GM12878 (cell line): ENCODE measurements at regions not wholly inside any gene's neighbourhood (a gene's known extent, or its start where the extent isn't known, plus 50 kb on each side); places are given as distances from the start of the nearest gene placed in this dataset.

Experiments used
- ATAC-seq: fragments of 200-7000 bp; cut with Tn5 transposase; 3 replicates; pipeline ENCODE4 v1.9.1; 2020; ENCODE audit warnings: mild to moderate bottlenecking, moderate library complexity
- BruUV-seq: library from RNA; stranded (reverse); fragments of 400-500 nt; replicated peaks from 2 replicates; lab custom pipeline; 2021; lab: Mats Ljungman, UMichigan
- CTCF ChIA-PET: fragments of 300-600 bp; sonication (Branson Sonifier 250); formaldehyde crosslinking; extraction: SDS; loops from one replicate; lab custom pipeline; 2021; ENCODE audit warnings: inconsistent platforms; lab: Yijun Ruan, JAX
- POLR2A ChIA-PET: fragments of 350-600 bp; formaldehyde crosslinking; extraction: SDS; loops from one replicate; lab custom pipeline; 2021; ENCODE audit warnings: inconsistent platforms; lab: Charles Lee
- RAD21 ChIA-PET: fragments of 300-600 bp; sonication (Branson Sonifier 250); formaldehyde crosslinking; loops from one replicate; lab custom pipeline; 2023; ENCODE audit warnings: antibody characterized with exemption; ENCODE audit not compliant: unreplicated experiment; lab: Charles Lee
- SMC1A ChIA-PET: fragments of 300-600 bp; sonication (Branson Sonifier 250); formaldehyde crosslinking; loops from one replicate; lab custom pipeline; 2023; ENCODE audit not compliant: unreplicated experiment, uncharacterized antibody; lab: Charles Lee
- DNase-seq: peaks from one replicate; pipeline ENCODE4 v3.0.0-alpha.2; 2011; ENCODE audit warnings: low read depth, low spot score
- FAIRE-seq: peaks from 3 replicates; lab custom pipeline; 2011; peaks lifted over from hg19 to GRCh38; lab: Jason Lieb, UNC
- H2AFZ ChIP-seq: 2 replicates; pipeline ENCODE4 v1.6.0; 2011; ENCODE audit warnings: low read depth, low read length, control low read depth; ENCODE audit not compliant: control insufficient read depth
- H3K27ac ChIP-seq: 2 replicates; pipeline ENCODE4 v1.5.1; 2011; ENCODE audit warnings: control low read depth; ENCODE audit not compliant: control insufficient read depth, insufficient read depth
- H3K27me3 ChIP-seq, 2 experiments: replicated peaks in 1 of 2; 2 replicates each; pipeline versions ENCODE4 v1.6.0 to v1.6.1; 2011; ENCODE audit warnings: low read length in 1 of 2; ENCODE audit not compliant: control insufficient read depth in 2 of 2, insufficient read depth in 2 of 2
- H3K36me3 ChIP-seq, 2 experiments: 2 replicates each; pipeline ENCODE4 v1.5.1; 2011; ENCODE audit warnings: low read length in 1 of 2; ENCODE audit not compliant: control insufficient read depth in 2 of 2, insufficient read depth in 2 of 2
- H3K4me1 ChIP-seq: 2 replicates; pipeline ENCODE4 v1.6.1; 2011; ENCODE audit warnings: mild to moderate bottlenecking, low read length, moderate library complexity, mixed read lengths; ENCODE audit not compliant: control insufficient read depth, insufficient read depth
- H3K4me2 ChIP-seq: 2 replicates; pipeline ENCODE4 v1.6.0; 2011; ENCODE audit warnings: control low read depth; ENCODE audit not compliant: control insufficient read depth, insufficient read depth
- H3K4me3 ChIP-seq: fragments of 200-600 bp; sonication (generic); 2 replicates; pipeline ENCODE4 v1.5.1; 2016
- H3K79me2 ChIP-seq: 2 replicates; pipeline ENCODE4 v1.6.0; 2011; ENCODE audit warnings: low read length; ENCODE audit not compliant: control insufficient read depth, insufficient read depth
- H3K9ac ChIP-seq: 2 replicates; pipeline ENCODE4 v1.8.0; 2011; ENCODE audit warnings: low read length, control low read depth, mixed read lengths; ENCODE audit not compliant: control insufficient read depth, insufficient read depth
- H3K9me3 ChIP-seq: replicated peaks from 3 replicates; pipeline ENCODE4 v1.5.1; 2011; ENCODE audit warnings: mild to moderate bottlenecking, low read length; ENCODE audit not compliant: control insufficient read depth, insufficient read depth
- H4K20me1 ChIP-seq: 2 replicates; pipeline ENCODE4 v1.6.0; 2011; ENCODE audit not compliant: control insufficient read depth, insufficient read depth
- ATF7 ChIP-seq: fragments of 450-650 bp; IDR thresholded peaks from 2 replicates; pipeline ENCODE4 v1.6.1; 2016; ENCODE audit warnings: low read depth, mild to moderate bottlenecking
- BRCA1 ChIP-seq: IDR thresholded peaks from 2 replicates; pipeline ENCODE4 v1.6.1; 2011; ENCODE audit warnings: low read depth, low read length, improper control_type of control experiment
- CHD2 ChIP-seq: IDR thresholded peaks from 2 replicates; pipeline ENCODE4 v1.6.1; 2011; ENCODE audit warnings: low read depth, low read length, improper control_type of control experiment, borderline replicate concordance
- GABPA ChIP-seq: IDR thresholded peaks from 2 replicates; pipeline ENCODE4 v1.6.1; 2014; ENCODE audit warnings: antibody characterized with exemption, low read depth, mild to moderate bottlenecking, inconsistent platforms
- GATAD2B ChIP-seq: fragments of 450-650 bp; conservative IDR thresholded peaks from 2 replicates; pipeline ENCODE4 v1.6.1; 2017; ENCODE audit warnings: low read depth, mild to moderate bottlenecking, moderate library complexity
- IRF4 ChIP-seq: IDR thresholded peaks from 2 replicates; pipeline ENCODE4 v1.6.1; 2011; ENCODE audit warnings: low read depth, low read length
- JUND ChIP-seq: IDR thresholded peaks from 2 replicates; pipeline ENCODE4 v1.6.1; 2012; ENCODE audit warnings: low read depth, mild to moderate bottlenecking, low read length, improper control_type of control experiment, moderate library complexity
- MEF2B ChIP-seq: fragments of 450-650 bp; IDR thresholded peaks from 2 replicates; pipeline ENCODE4 v1.6.1; 2018; ENCODE audit warnings: mild to moderate bottlenecking, moderate library complexity; ENCODE audit not compliant: partially characterized antibody, poor library complexity, severe bottlenecking
- MXI1 ChIP-seq: fragments of 150-350 bp; IDR thresholded peaks from 2 replicates; pipeline ENCODE4 v1.6.1; 2011; ENCODE audit warnings: low read depth, mild to moderate bottlenecking, inconsistent platforms, low read length, improper control_type of control experiment
- MYC ChIP-seq: IDR thresholded peaks from 2 replicates; pipeline ENCODE4 v1.6.1; 2011; ENCODE audit warnings: mild to moderate bottlenecking, low read length, moderate library complexity, inconsistent platforms; ENCODE audit not compliant: insufficient read depth, insufficient replicate concordance, insufficient read length, severe bottlenecking
- RBBP5 ChIP-seq: fragments of 200-600 bp; sonication (generic); conservative IDR thresholded peaks from 2 replicates; pipeline ENCODE4 v1.6.1; 2016
- SIX5 ChIP-seq: IDR thresholded peaks from 2 replicates; pipeline ENCODE4 v1.6.1; 2011; ENCODE audit warnings: mild to moderate bottlenecking, low read depth, low read length, moderate library complexity; ENCODE audit not compliant: severe bottlenecking
- SREBF1 ChIP-seq: IDR thresholded peaks from 2 replicates; pipeline ENCODE4 v1.6.1; 2012; ENCODE audit warnings: mild to moderate bottlenecking, low read length
- ZNF24 ChIP-seq: fragments of 450-650 bp; IDR thresholded peaks from 2 replicates; pipeline ENCODE4 v1.6.1; 2017; ENCODE audit warnings: antibody characterized with exemption, mild to moderate bottlenecking
- ZSCAN29 ChIP-seq: fragments of 450-650 bp; IDR thresholded peaks from 2 replicates; pipeline ENCODE4 v1.6.1; 2017; ENCODE audit warnings: mild to moderate bottlenecking, moderate library complexity
- WGBS: methylation state at CpG from one replicate; pipeline ENCODE4 v1.1.6; 2016; ENCODE audit warnings: low lambda C conversion rate; ENCODE audit not compliant: insufficient replicate concordance, insufficient coverage; ENCODE audit errors: missing lambda C conversion rate; 5-methylcytosine and 5-hydroxymethylcytosine counted together
- in situ Hi-C: fragments of 300-500 bp; cut with MboI; formaldehyde crosslinking; loops from 9 replicates; pipeline ENCODE4 v1.14.3; 2018; ENCODE audit warnings: mixed read lengths
- intact Hi-C: fragments of 100-400 bp; cut with micrococcal nuclease; formaldehyde crosslinking; loops from one replicate; pipeline ENCODE4 v1.14.2; 2022; ENCODE audit not compliant: unreplicated experiment
- TF ChIP-seq, protein P1 (sequence below): fragments of 450-650 bp; IDR thresholded peaks from 2 replicates; pipeline ENCODE4 v1.6.1; 2017; ENCODE audit warnings: borderline replicate concordance
- TF ChIP-seq, protein P2 (sequence below): fragments of 450-650 bp; IDR thresholded peaks from 2 replicates; pipeline ENCODE4 v1.6.1; 2014; ENCODE audit warnings: mild to moderate bottlenecking
- TF ChIP-seq, protein P3 (sequence below): IDR thresholded peaks from 2 replicates; pipeline ENCODE4 v1.6.1; 2012; ENCODE audit warnings: low read length, inconsistent platforms
- TF ChIP-seq, protein P4 (sequence below): fragments of 450-650 bp; IDR thresholded peaks from 2 replicates; pipeline ENCODE4 v1.6.1; 2017; ENCODE audit warnings: mild to moderate bottlenecking, low read depth, inconsistent platforms; ENCODE audit not compliant: poor library complexity, severe bottlenecking

DNA sequence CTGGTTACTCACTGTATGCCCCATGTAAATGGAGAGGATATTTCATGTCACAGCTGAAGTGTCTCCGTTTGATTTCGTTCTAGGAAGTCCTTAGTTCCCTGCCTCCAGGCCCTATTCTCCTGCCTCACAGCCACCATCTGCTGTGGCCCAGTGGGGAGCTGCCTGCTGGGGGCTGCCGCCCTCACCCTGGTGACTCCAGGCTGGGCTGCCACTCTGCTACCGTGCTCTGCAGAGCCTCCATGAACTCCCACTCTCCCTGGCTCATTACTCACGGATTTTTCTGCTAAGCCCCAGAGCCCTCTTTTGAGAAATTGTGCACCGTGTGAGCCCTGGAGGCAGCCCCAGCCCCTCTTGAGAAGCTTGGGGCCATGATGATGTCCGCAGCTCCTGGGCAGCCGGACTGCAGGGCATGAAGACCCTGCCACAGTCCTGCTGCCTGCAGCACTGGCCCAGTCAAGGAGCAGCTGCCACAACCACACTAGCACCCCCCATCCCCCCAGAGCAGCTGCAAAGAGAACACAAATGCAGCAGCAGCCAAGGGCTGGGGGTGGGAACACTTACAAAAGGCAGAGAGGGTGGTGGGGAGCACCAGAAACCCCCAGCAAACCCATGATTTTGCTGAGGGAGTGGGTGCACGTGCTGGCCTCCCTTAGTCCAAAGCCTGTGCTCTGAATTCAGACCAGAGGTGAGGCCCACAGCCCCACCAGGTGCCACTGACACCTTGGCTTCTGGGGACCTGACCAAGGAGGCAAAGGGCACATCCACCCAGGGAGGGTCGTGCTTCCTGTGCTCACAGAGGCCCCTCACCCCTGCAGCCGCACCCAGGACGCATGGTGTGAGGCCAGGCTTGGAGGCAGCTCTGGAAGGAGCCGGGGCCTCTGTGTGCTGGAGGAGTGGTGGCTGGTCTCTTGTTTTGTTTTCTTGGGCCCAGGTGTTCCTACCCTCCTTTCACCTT lies 270.2 kb upstream of the RAB6C start:
- no peak for FAIRE-seq
- DNase-seq = no peak
- Histone ChIP-seq H3K79me2 (no peaks in the 10 kb centered on the region), H3K36me3 (no peaks in the 10 kb centered on the region), H3K4me3 (no peak overlapping the region), H3K9me3 (no peaks in the 10 kb centered on the region), H3K27ac (no peak overlapping the region), H2AFZ (no peak overlapping the region), H3K4me1 (no peaks in the 10 kb centered on the region), H3K9ac (no peak overlapping the region), H4K20me1 (no peaks in the 10 kb centered on the region), H3K4me2 (no peak overlapping the region), H3K27me3 (no peaks in the 10 kb centered on the region; a peak in 1 of 4 replicates)
- ChIA-PET SMC1A (no interaction called here), POLR2A (no interaction called here), RAD21 (no interaction called here), CTCF (no interaction called here)
- 14% methylated on average over 13 of the region's 13 CpGs for WGBS
- intact Hi-C loops = no loop called here
- BruUV-seq = no TSS peak
- in situ Hi-C loops = no loop called here
- ATAC-seq = no peak
- TF ChIP-seq, protein P1, sequence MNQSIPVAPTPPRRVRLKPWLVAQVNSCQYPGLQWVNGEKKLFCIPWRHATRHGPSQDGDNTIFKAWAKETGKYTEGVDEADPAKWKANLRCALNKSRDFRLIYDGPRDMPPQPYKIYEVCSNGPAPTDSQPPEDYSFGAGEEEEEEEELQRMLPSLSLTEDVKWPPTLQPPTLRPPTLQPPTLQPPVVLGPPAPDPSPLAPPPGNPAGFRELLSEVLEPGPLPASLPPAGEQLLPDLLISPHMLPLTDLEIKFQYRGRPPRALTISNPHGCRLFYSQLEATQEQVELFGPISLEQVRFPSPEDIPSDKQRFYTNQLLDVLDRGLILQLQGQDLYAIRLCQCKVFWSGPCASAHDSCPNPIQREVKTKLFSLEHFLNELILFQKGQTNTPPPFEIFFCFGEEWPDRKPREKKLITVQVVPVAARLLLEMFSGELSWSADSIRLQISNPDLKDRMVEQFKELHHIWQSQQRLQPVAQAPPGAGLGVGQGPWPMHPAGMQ = no peak
- no peak for TF ChIP-seq ZNF24
- TF ChIP-seq SIX5 = no peak
- no peak for TF ChIP-seq GABPA
- TF ChIP-seq CHD2 = no peak
- no peak for TF ChIP-seq IRF4
- TF ChIP-seq ZSCAN29 = no peak
- TF ChIP-seq MEF2B = no peak
- no peak for TF ChIP-seq BRCA1
- no peak for TF ChIP-seq JUND
- no peak for TF ChIP-seq GATAD2B
- TF ChIP-seq MYC = no peak
- no peak for TF ChIP-seq RBBP5
- TF ChIP-seq, protein P2, sequence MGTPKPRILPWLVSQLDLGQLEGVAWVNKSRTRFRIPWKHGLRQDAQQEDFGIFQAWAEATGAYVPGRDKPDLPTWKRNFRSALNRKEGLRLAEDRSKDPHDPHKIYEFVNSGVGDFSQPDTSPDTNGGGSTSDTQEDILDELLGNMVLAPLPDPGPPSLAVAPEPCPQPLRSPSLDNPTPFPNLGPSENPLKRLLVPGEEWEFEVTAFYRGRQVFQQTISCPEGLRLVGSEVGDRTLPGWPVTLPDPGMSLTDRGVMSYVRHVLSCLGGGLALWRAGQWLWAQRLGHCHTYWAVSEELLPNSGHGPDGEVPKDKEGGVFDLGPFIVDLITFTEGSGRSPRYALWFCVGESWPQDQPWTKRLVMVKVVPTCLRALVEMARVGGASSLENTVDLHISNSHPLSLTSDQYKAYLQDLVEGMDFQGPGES = no peak
- TF ChIP-seq, protein P3, sequence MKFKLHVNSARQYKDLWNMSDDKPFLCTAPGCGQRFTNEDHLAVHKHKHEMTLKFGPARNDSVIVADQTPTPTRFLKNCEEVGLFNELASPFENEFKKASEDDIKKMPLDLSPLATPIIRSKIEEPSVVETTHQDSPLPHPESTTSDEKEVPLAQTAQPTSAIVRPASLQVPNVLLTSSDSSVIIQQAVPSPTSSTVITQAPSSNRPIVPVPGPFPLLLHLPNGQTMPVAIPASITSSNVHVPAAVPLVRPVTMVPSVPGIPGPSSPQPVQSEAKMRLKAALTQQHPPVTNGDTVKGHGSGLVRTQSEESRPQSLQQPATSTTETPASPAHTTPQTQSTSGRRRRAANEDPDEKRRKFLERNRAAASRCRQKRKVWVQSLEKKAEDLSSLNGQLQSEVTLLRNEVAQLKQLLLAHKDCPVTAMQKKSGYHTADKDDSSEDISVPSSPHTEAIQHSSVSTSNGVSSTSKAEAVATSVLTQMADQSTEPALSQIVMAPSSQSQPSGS = no peak
- no peak for TF ChIP-seq SREBF1
- TF ChIP-seq MXI1 = no peak
- no peak for TF ChIP-seq ATF7
- TF ChIP-seq, protein P4, sequence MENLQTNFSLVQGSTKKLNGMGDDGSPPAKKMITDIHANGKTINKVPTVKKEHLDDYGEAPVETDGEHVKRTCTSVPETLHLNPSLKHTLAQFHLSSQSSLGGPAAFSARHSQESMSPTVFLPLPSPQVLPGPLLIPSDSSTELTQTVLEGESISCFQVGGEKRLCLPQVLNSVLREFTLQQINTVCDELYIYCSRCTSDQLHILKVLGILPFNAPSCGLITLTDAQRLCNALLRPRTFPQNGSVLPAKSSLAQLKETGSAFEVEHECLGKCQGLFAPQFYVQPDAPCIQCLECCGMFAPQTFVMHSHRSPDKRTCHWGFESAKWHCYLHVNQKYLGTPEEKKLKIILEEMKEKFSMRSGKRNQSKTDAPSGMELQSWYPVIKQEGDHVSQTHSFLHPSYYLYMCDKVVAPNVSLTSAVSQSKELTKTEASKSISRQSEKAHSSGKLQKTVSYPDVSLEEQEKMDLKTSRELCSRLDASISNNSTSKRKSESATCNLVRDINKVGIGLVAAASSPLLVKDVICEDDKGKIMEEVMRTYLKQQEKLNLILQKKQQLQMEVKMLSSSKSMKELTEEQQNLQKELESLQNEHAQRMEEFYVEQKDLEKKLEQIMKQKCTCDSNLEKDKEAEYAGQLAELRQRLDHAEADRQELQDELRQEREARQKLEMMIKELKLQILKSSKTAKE = no peak
